GM10266 (cell line): ENCODE measurements at regions not wholly inside any gene's neighbourhood (a gene's known extent, or its start where the extent isn't known, plus 50 kb on each side); places are given as distances from the start of the nearest gene placed in this dataset.
"Not testable (repeated sequence)": the region's sequence is repeated elsewhere in the genome, so short reads cannot be mapped to it uniquely, and the experiment has no call there.

ENCODE experiments used
- DNase-seq: peaks from one replicate; pipeline ENCODE4 v3.0.0; 2012; ENCODE audit errors: extremely low spot score
- CTCF ChIP-seq: IDR thresholded peaks from 2 replicates; pipeline ENCODE4 v1.5.1; 2012; ENCODE audit warnings: mild to moderate bottlenecking, low read depth; ENCODE audit not compliant: control insufficient read depth, insufficient read depth; ENCODE audit errors: missing control alignments

GRCh38 chr5:154593796-154594195, 115.8 kb upstream of the HAND1 start:
- no peak for TF ChIP-seq CTCF
- no peak for DNase-seq

- no peak for TF ChIP-seq CTCF
- DNase-seq = no peak
These were observed 115.0 kb upstream of the HAND1 start for GRCh38 chr5:154593071-154593470.

GRCh38 chr5:154590093-154590724, 112.2 kb upstream of the HAND1 start:
- no peak for DNase-seq

GRCh38 chr5:154589511-154589910, 111.5 kb upstream of the HAND1 start:
- no peak for DNase-seq
- no peak for TF ChIP-seq CTCF

More at GRCh38 chr5:154590093-154590724, 112.2 kb upstream of the HAND1 start:
- no peak for TF ChIP-seq CTCF

DNA sequence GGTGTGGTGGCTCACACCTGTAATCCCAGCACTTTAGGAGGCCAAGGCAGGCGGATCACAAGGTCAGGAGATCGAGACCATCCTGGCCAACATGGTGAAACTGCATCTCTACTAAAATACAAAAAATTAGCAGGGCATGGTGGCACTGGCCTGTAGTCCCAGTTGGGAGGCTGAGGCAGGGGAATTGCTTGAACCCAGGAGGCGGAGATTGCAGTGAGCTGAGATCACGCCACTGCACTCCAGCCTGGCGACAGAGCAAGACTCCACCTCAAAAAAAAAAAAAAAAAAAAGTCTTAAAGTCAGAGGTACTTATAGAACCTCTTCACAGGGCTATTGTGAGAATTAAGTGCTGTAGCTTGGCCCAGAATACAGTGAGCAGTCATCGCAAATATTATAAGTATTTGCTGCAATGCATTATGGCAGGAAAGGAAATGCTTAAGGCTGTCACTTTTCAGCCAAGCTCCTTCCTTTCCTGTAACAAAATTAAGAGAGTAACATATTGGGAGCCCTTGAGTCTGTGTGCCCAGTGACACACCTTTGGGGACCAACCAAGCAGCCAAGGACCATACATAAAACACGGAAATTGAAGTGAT, 110.9 kb upstream of the HAND1 start:
- not testable (repeated sequence) for DNase-seq

DNA sequence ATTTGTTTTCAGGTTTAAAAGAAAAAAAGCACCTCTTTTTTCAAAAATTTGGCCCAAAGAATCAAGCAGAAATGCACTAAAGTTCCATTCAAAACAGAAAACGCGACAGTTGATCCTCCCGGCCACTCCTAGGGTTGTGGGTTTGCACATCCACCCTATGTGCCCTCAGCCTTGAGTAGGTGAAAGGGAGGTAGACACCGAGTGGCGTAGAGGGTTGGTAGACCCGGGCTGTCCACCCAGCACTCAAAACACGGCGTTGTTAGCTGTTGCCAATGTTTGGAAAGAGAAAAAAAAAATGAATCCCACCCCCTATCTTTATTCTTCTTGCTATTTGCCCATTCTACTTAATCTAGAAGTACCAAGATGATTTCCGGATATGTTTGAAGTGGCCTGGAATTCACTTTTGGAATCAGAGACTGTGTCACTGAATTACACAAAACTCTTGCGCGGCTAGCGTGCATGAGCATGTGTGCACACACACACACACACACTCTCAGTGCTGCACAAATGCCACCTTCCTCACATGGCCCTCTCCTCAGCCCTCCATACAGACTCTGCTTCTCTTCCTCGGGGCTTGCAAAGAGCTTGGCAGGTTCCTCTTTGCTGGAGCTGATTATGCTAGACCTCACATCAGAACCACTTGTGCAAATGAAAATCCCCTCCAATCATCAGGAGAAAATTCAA, 110.2 kb upstream of the HAND1 start:
- no peak for DNase-seq
- no peak for TF ChIP-seq CTCF

DNA sequence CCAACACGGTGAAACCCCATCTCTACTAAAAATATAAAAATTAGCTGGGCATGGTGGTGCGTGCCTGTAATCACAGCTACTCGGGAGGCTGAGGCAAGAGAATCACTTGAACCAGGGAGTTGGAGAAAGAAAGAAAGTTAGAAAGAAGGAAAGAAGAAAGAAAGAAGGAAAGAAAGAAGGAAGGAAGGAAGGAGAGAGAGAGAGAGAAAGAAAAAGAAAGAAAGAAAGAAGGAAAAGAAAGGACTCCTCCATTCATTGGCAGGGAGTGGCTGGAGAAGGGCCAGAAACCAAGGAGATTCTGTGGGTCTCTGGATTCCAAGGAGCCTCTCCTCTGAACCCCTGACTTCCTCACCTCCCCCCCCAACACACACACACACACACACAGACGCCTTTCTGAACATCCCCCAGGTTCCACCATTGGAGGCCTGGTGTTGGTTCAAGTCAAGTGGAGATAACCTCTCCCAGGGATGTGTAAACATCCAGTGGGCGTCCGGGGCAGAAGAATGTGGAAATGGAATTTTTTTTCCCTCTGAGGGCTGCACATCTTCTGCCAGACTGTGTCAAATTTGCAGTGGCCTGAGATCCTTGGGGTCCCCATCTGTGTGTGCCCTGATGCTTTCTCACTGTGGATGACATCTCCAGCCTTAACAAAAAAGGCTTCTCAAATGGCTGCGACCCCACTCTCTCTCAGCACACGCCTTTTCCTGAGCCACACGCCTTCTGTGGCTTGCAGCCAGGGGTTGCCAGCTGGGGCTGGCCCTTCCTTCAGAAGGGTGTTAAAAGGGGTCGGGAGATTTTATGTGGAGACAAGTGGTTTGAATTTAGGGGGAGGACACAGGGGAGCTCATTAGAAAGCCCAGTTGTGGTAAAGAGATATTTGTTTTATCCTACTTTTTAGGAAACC, 109.3 kb upstream of the HAND1 start:
- DNase-seq = no peak
- TF ChIP-seq CTCF = no peak
